Spleen (tissue), 11 donors: ENCODE measurements at regions not wholly inside any gene's neighbourhood (a gene's known extent, or its start where the extent isn't known, plus 50 kb on each side); places are given as distances from the start of the nearest gene placed in this dataset.

ENCODE experiments used
- DNase-seq: peaks from one replicate; pipeline ENCODE4 v3.0.0-alpha.2; 2020
- H3K27ac ChIP-seq, 8 donors: fragments of 200-600 bp; sonication (generic) in 7 of 8; 1 replicate in 4 of 8; 2 replicates in 4 of 8; pipeline versions ENCODE4 v1.5.0 to v1.8.0; 2016 to 2021; ENCODE audit warnings: inconsistent platforms in 4 of 8, mild to moderate bottlenecking in 4 of 8, moderate library complexity in 1 of 8
- H3K27me3 ChIP-seq, 7 donors: fragments of 200-600 bp; sonication (generic) in 6 of 7; replicated peaks in 1 of 7; 1 replicate in 4 of 7; 2 replicates in 3 of 7; pipeline versions ENCODE4 v1.5.0 to v1.8.0; 2016 to 2021; ENCODE audit warnings: inconsistent platforms in 3 of 7, mild to moderate bottlenecking in 1 of 7
- H3K36me3 ChIP-seq, 6 donors: fragments of 200-600 bp; sonication (generic) in 5 of 6; 1 replicate in 4 of 6; 2 replicates in 2 of 6; pipeline versions ENCODE4 v1.5.0 to v1.8.0; 2016 to 2021; ENCODE audit warnings: inconsistent platforms in 2 of 6
- H3K4me1 ChIP-seq, 6 donors: fragments of 200-600 bp; sonication (generic) in 5 of 6; 1 replicate in 3 of 6; 2 replicates in 3 of 6; pipeline versions ENCODE4 v1.5.0 to v1.8.0; 2016 to 2021; ENCODE audit warnings: inconsistent platforms in 3 of 6
- H3K4me3 ChIP-seq, 8 donors: fragments of 200-600 bp; sonication (generic) in 7 of 8; 1 replicate in 4 of 8; 2 replicates in 4 of 8; pipeline versions ENCODE4 v1.5.0 to v1.8.0; 2016 to 2021; ENCODE audit warnings: inconsistent platforms in 4 of 8, mild to moderate bottlenecking in 4 of 8, moderate library complexity in 2 of 8
- H3K9me3 ChIP-seq, 8 donors: fragments of 200-600 bp; sonication (generic) in 7 of 8; 1 replicate in 4 of 8; 2 replicates in 4 of 8; pipeline versions ENCODE4 v1.5.0 to v1.8.0; 2016 to 2021; ENCODE audit warnings: inconsistent platforms in 4 of 8
- CTCF ChIP-seq, 11 experiments: fragments of 200-600 bp in 7 of 11; fragments of 450-650 bp in 4 of 11; sonication (generic) in 4 of 11; IDR thresholded peaks in 8 of 11; conservative IDR thresholded peaks in 3 of 11; 1 replicate in 7 of 11; 2 replicates in 4 of 11; pipeline versions ENCODE4 v1.4.0 to v1.8.0; 2016 to 2021; ENCODE audit warnings: antibody characterized with exemption in 11 of 11, inconsistent platforms in 4 of 11, mild to moderate bottlenecking in 1 of 11
- POLR2A ChIP-seq, 3 donors: fragments of 450-650 bp; IDR thresholded peaks; one replicate each; pipeline ENCODE4 v1.5.1; 2017; ENCODE audit warnings: antibody characterized with exemption in 3 of 3, mild to moderate bottlenecking in 1 of 3
- POLR2AphosphoS5 ChIP-seq, 3 donors: sonication (generic); formaldehyde crosslinking; IDR thresholded peaks; one replicate each; pipeline ENCODE4 v1.5.1; 2017; ENCODE audit warnings: antibody characterized with exemption in 3 of 3
- WGBS, 5 donors: extraction: QIAGEN DNeasy Blood & Tissue Kit in 3 of 5; methylation state at CpG; one replicate each; pipeline versions ENCODE4 v1.1.5 to v1.1.7; 2013 to 2018; 5-methylcytosine and 5-hydroxymethylcytosine counted together
- intact Hi-C: fragments of 100-400 bp; cut with DNase I; formaldehyde crosslinking; loops from one replicate; pipeline ENCODE4 v1.15.0; 2023; ENCODE audit warnings: low total_unique reads
- donor health status: healthy with polysubstance abuse.
- donor health status: DM: no; HTN: no; CAD: no; lungs with moderate emphysema.
- donor health status: DM: no; HTN: no; CAD: no.
- donor health status: Bipolar disorder and iron deficiency.
- donor health status: healthy.
- donor health status: DM: no; HTN: no; CAD: no.
- donor health status: DM: yes; HTN: yes; CAD: no.

- no peaks in the 10 kb centered on the region for H3K27me3 ChIP-seq
- TF ChIP-seq CTCF (IDR thresholded peaks at IDR 0.05 in 8 of 11, conservative IDR thresholded peaks at IDR 0.05 in 3 of 11) (no peak), POLR2AphosphoS5 (IDR thresholded peaks at IDR 0.05) (no peak), POLR2A (IDR thresholded peaks at IDR 0.05) (no peak)
- no peaks in the 10 kb centered on the region for H3K9me3 ChIP-seq
- DNase-seq, result no peak
- H3K4me1 ChIP-seq, result no peaks in the 10 kb centered on the region
- H3K36me3 ChIP-seq, result no peaks in the 10 kb centered on the region
- no peak overlapping the region for H3K27ac ChIP-seq
- H3K4me3 ChIP-seq, result no peak overlapping the region
- 72 to 87% (median 76%) methylated on average over 5 of the region's 5 CpGs for WGBS, 5 donors
- intact Hi-C loops, result no loop called here
Measured at GRCh38 chr4:186008057-186008456, 60.9 kb upstream of the TLR3 start.

DNA sequence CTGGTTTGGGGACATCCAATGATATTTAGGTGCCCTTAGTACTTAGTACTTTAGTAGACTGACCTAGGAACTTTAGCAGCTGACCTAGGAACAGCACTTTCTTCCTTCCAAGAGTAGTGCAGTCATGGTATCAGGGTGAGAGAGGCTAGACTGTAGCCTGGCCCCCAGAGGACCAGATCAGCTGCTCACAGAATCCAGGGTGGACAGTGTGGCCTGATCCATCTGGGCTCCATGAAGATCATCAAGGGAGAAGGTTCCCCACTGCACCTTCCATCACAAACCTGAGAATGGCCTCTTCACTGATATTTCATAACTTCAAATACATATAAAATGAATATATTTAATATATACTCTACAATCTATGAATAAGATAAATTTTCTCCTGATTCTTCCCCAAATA lies 59.0 kb upstream of the TLR3 start:
- H3K9me3 ChIP-seq, result no peaks in the 10 kb centered on the region
- H3K4me1 ChIP-seq, result no peaks in the 10 kb centered on the region
- DNase-seq, result no peak
- no peak for TF ChIP-seq POLR2A (IDR thresholded peaks at IDR 0.05)
- no peak for TF ChIP-seq POLR2AphosphoS5 (IDR thresholded peaks at IDR 0.05)
- no peak for TF ChIP-seq CTCF (IDR thresholded peaks at IDR 0.05 in 8 of 11, conservative IDR thresholded peaks at IDR 0.05 in 3 of 11)
- H3K27ac ChIP-seq, result no peak overlapping the region
- no peaks in the 10 kb centered on the region for H3K27me3 ChIP-seq
- H3K4me3 ChIP-seq, result no peak overlapping the region
- H3K36me3 ChIP-seq, result no peaks in the 10 kb centered on the region
- intact Hi-C loops, result no loop called here

DNA sequence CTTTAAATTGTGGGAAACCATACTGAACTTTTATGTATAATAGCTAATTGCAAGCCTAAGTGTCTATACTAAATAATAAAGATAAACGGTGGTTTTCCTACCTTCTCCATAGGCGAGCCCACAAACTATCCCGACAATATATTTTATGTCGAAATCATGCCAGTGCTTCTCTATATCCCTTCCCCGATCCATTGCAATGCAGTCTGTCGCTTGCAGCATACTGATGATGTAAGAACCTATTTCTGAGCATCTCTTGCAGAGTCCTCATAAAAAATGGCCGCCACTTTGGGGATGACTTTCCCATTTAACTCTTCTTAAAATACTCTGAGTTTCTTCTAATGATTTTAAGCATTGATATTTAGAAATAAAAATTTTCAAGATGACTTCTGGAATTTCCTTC lies 58.1 kb upstream of the TLR3 start:
- intact Hi-C loops, result no loop called here
- no peak for DNase-seq
- TF ChIP-seq POLR2AphosphoS5 (IDR thresholded peaks at IDR 0.05) (no peak), CTCF (IDR thresholded peaks at IDR 0.05 in 8 of 11, conservative IDR thresholded peaks at IDR 0.05 in 3 of 11) (no peak), POLR2A (IDR thresholded peaks at IDR 0.05) (no peak)
- Histone ChIP-seq H3K9me3 (no peaks in the 10 kb centered on the region), H3K4me1 (no peaks in the 10 kb centered on the region), H3K36me3 (no peaks in the 10 kb centered on the region), H3K4me3 (no peak overlapping the region), H3K27me3 (no peaks in the 10 kb centered on the region), H3K27ac (no peak overlapping the region)
- WGBS, 5 donors, result 83 to 97% (median 94%) methylated on average over 7 of the region's 7 CpGs

DNA sequence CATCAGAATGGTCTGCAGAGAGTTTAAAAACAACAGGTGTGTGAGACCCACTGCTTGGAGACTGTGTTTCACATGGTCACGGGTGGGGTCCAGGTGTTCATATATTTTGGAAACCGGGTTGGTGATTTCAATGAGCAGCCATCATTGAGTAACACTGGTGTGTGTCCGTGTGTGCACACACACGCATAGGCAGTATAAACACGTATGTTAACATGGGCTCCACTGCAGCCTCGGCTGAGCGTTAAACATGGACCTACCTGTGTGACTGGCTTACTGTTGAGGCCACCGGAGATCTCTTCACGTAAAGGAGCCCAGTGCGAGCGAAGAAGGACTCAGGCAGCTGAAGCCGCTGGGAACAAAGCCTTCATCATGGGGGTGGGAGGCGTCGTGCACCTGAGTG lies 56.9 kb upstream of the TLR3 start:
- Histone ChIP-seq H3K27me3 (no peaks in the 10 kb centered on the region), H3K4me1 (no peaks in the 10 kb centered on the region), H3K4me3 (no peak overlapping the region), H3K27ac (no peak overlapping the region), H3K9me3 (no peaks in the 10 kb centered on the region), H3K36me3 (no peaks in the 10 kb centered on the region)
- TF ChIP-seq CTCF (IDR thresholded peaks at IDR 0.05 in 8 of 11, conservative IDR thresholded peaks at IDR 0.05 in 3 of 11) (no peak), POLR2AphosphoS5 (IDR thresholded peaks at IDR 0.05) (no peak), POLR2A (IDR thresholded peaks at IDR 0.05) (no peak)
- intact Hi-C loops, result no loop called here
- no peak for DNase-seq
- WGBS, 5 donors, result 94 to 97% (median 96%) methylated on average over 14 of the region's 14 CpGs
